Loucy (cell line): ENCODE measurements at regions not wholly inside any gene's neighbourhood (a gene's known extent, or its start where the extent isn't known, plus 50 kb on each side); places are given as distances from the start of the nearest gene placed in this dataset.

Experiments
- EZH2phosphoT487 ChIP-seq: fragments of 200-600 bp; IDR thresholded peaks from 2 replicates; pipeline ENCODE4 v1.6.1; 2018; ENCODE audit warnings: antibody characterized with exemption, mild to moderate bottlenecking, moderate library complexity, borderline replicate concordance
- TF ChIP-seq, protein P1 (sequence below): fragments of 200-600 bp; sonication (generic); conservative IDR thresholded peaks from 2 replicates; pipeline ENCODE4 v1.5.1; 2014; ENCODE audit warnings: mild to moderate bottlenecking, antibody characterized with exemption, low read length

DNA sequence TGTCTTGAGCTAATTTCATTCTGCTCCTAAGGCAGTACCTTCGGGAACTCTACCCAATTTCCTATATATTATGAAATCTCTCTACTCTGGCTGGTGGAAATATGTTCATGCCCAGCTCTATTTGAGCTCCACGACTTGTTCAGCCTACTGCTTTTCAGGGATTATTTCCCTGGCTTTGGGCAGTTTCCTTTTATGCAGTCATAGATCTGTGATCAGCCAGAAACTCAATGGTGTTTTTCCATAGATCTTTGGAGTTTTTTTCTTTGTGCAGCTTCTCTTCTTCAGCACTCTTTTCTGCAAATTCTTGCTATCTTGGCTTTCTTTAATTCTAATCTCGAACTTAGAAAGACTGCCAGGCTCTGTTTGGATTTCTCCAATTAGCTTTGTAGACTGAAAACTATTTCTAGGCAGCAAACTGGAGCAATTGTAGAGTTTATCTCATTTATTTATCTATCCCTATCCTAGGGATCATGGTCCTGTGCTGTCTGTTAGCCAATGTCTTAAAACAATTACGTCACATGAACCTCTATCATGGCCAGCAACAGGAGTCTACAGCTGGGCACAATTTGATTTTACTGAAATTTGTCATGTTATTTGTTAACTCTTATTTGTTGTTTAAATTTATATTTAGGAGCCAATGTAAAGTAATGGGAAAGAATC, 328.4 kb downstream of the BCKDHB start:
- TF ChIP-seq, protein P1, sequence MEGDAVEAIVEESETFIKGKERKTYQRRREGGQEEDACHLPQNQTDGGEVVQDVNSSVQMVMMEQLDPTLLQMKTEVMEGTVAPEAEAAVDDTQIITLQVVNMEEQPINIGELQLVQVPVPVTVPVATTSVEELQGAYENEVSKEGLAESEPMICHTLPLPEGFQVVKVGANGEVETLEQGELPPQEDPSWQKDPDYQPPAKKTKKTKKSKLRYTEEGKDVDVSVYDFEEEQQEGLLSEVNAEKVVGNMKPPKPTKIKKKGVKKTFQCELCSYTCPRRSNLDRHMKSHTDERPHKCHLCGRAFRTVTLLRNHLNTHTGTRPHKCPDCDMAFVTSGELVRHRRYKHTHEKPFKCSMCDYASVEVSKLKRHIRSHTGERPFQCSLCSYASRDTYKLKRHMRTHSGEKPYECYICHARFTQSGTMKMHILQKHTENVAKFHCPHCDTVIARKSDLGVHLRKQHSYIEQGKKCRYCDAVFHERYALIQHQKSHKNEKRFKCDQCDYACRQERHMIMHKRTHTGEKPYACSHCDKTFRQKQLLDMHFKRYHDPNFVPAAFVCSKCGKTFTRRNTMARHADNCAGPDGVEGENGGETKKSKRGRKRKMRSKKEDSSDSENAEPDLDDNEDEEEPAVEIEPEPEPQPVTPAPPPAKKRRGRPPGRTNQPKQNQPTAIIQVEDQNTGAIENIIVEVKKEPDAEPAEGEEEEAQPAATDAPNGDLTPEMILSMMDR: no peak
- TF ChIP-seq EZH2phosphoT487: no peak
